Muscle of back (tissue), 3 donors: ENCODE measurements at regions not wholly inside any gene's neighbourhood (a gene's known extent, or its start where the extent isn't known, plus 50 kb on each side); places are given as distances from the start of the nearest gene placed in this dataset.

Source experiments
- DNase-seq, 3 donors: peaks; one replicate each; pipeline versions ENCODE4 v3.0.0 to v3.0.0-alpha.2; 2013

GRCh38 chr2:220107380-220107791, 480.0 kb downstream of the SLC4A3 start:
- DNase-seq = no peak

GRCh38 chr2:220114443-220114842, 487.0 kb downstream of the SLC4A3 start:
- DNase-seq = no peak

GRCh38 chr2:220117025-220117424, 489.6 kb downstream of the SLC4A3 start:
- DNase-seq = no peak

- DNase-seq = no peak
Measured at GRCh38 chr2:220120041-220120440, 492.6 kb downstream of the SLC4A3 start.

GRCh38 chr2:220123751-220124150, 496.3 kb downstream of the SLC4A3 start:
- DNase-seq = no peak

GRCh38 chr2:220125551-220125950, 498.1 kb downstream of the SLC4A3 start:
- DNase-seq = no peak

GRCh38 chr2:220127311-220127710, 499.9 kb downstream of the SLC4A3 start:
- DNase-seq = no peak

- no peak for DNase-seq
Measured at GRCh38 chr2:220127876-220128275, 500.4 kb downstream of the SLC4A3 start.

- DNase-seq = peak in 1 of 3 donors; percentile 27
Measured at GRCh38 chr2:220129391-220129790, 502.0 kb downstream of the SLC4A3 start.

GRCh38 chr2:220134756-220135534, 507.5 kb downstream of the SLC4A3 start:
- no peak for DNase-seq

GRCh38 chr2:220143336-220143735, 515.9 kb downstream of the SLC4A3 start:
- peak in 1 of 3 donors; percentile 52 for DNase-seq

- DNase-seq = no peak
Measured at GRCh38 chr2:220144411-220144810, 517.0 kb downstream of the SLC4A3 start.

GRCh38 chr2:220147161-220148038, 520.0 kb downstream of the SLC4A3 start:
- peak in 1 of 3 donors; percentile 41 for DNase-seq

- peak in 1 of 3 donors; percentile 65 for DNase-seq
Measured at GRCh38 chr2:220148471-220149248, 521.2 kb downstream of the SLC4A3 start.

GRCh38 chr2:220151341-220151740, 523.9 kb downstream of the SLC4A3 start:
- DNase-seq = no peak

- peak in 1 of 3 donors; percentile 52 for DNase-seq
Measured at GRCh38 chr2:220152281-220152935, 525.0 kb downstream of the SLC4A3 start.

GRCh38 chr2:220153118-220153517, 525.7 kb downstream of the SLC4A3 start:
- DNase-seq = no peak

GRCh38 chr2:220154304-220154703, 526.9 kb downstream of the SLC4A3 start:
- DNase-seq = peak in 1 of 3 donors; percentile 45

- no peak for DNase-seq
Measured at GRCh38 chr2:220157312-220157711, 529.9 kb downstream of the SLC4A3 start.

- no peak for DNase-seq
Measured at GRCh38 chr2:220159738-220160137, 532.3 kb downstream of the SLC4A3 start.

GRCh38 chr2:220162320-220162719, 534.9 kb downstream of the SLC4A3 start:
- no peak for DNase-seq
